ENCODE measurements at regions not wholly inside any gene's neighbourhood (a gene's known extent, or its start where the extent isn't known, plus 50 kb on each side); places are given as distances from the start of the nearest gene placed in this dataset.

GRCh38 chr16:64397945-64398508 lies 723.8 kb downstream of the CDH11 start:
- no peak overlapping the region for H3K27ac Mint-ChIP-seq
- ChIA-PET CTCF (no interaction called here), POLR2A (no interaction called here)
- no peaks in the 10 kb centered on the region for H3K4me1 Mint-ChIP-seq (ENCODE audit: low read depth)
- no peak overlapping the region for H3K4me3 Mint-ChIP-seq
- no peaks in the 10 kb centered on the region for H3K27me3 Mint-ChIP-seq
- H3K36me3 Mint-ChIP-seq: no peaks in the 10 kb centered on the region
- DNase-seq: no peak
- peaks cover 13% of the 10 kb centered on the region for H3K9me3 Mint-ChIP-seq
- intact Hi-C loops (cut with micrococcal nuclease): no loop called here

- DNase-seq: no peak
- no peaks in the 10 kb centered on the region for H3K36me3 Mint-ChIP-seq
- intact Hi-C loops (cut with micrococcal nuclease): no loop called here
- no peaks in the 10 kb centered on the region for H3K4me1 Mint-ChIP-seq (ENCODE audit: low read depth)
- H3K27ac Mint-ChIP-seq: no peak overlapping the region
- peaks cover 15% of the 10 kb centered on the region for H3K9me3 Mint-ChIP-seq
- H3K27me3 Mint-ChIP-seq: no peaks in the 10 kb centered on the region
- ChIA-PET CTCF (no interaction called here), POLR2A (no interaction called here)
- H3K4me3 Mint-ChIP-seq: no peak overlapping the region
Measured at GRCh38 chr16:64397042-64397441, 724.8 kb downstream of the CDH11 start.

GRCh38 chr16:64394061-64394460 lies 727.8 kb downstream of the CDH11 start:
- Mint-ChIP-seq H3K4me1 (ENCODE audit: low read depth) (no peaks in the 10 kb centered on the region), H3K4me3 (no peak overlapping the region), H3K9me3 (peaks cover 15% of the 10 kb centered on the region), H3K27ac (no peak overlapping the region), H3K27me3 (no peaks in the 10 kb centered on the region), H3K36me3 (no peaks in the 10 kb centered on the region)
- no peak for DNase-seq
- POLR2A ChIA-PET: no interaction called here
- intact Hi-C loops (cut with micrococcal nuclease): no loop called here
- CTCF ChIA-PET: no interaction called here

GRCh38 chr16:64392456-64392855 lies 729.4 kb downstream of the CDH11 start:
- no peak overlapping the region for H3K27ac Mint-ChIP-seq
- H3K4me1 Mint-ChIP-seq (ENCODE audit: low read depth): no peaks in the 10 kb centered on the region

GRCh38 chr16:64391063-64391600 lies 730.7 kb downstream of the CDH11 start:
- ChIA-PET CTCF (no interaction called here), POLR2A (no interaction called here)
- Mint-ChIP-seq H3K4me3 (no peak overlapping the region), H3K36me3 (peaks cover 2% of the 10 kb centered on the region), H3K9me3 (peaks cover 26% of the 10 kb centered on the region), H3K27me3 (no peaks in the 10 kb centered on the region), H3K27ac (no peak overlapping the region), H3K4me1 (ENCODE audit: low read depth) (no peaks in the 10 kb centered on the region)
- no peak for DNase-seq
- intact Hi-C loops (cut with micrococcal nuclease): no loop called here

More at GRCh38 chr16:64392456-64392855, 729.4 kb downstream of the CDH11 start:
- no peak for DNase-seq
- Mint-ChIP-seq H3K36me3 (peaks cover 2% of the 10 kb centered on the region), H3K27me3 (no peaks in the 10 kb centered on the region), H3K4me3 (no peak overlapping the region), H3K9me3 (peaks cover 23% of the 10 kb centered on the region)
- intact Hi-C loops (cut with micrococcal nuclease): no loop called here
- ChIA-PET POLR2A (no interaction called here), CTCF (no interaction called here)

- Mint-ChIP-seq H3K4me3 (no peak overlapping the region), H3K4me1 (ENCODE audit: low read depth) (no peaks in the 10 kb centered on the region), H3K36me3 (peaks cover 2% of the 10 kb centered on the region), H3K27me3 (no peaks in the 10 kb centered on the region), H3K27ac (no peak overlapping the region), H3K9me3 (peaks cover 27% of the 10 kb centered on the region)
- ChIA-PET POLR2A (no interaction called here), CTCF (no interaction called here)
- no peak for DNase-seq
- intact Hi-C loops (cut with micrococcal nuclease): no loop called here
Measured at GRCh38 chr16:64390102-64390501, 731.8 kb downstream of the CDH11 start.

GRCh38 chr16:64384636-64385035 lies 737.2 kb downstream of the CDH11 start:
- no peak overlapping the region for H3K27ac Mint-ChIP-seq

GRCh38 chr16:64381979-64382378 lies 739.9 kb downstream of the CDH11 start:
- H3K4me1 Mint-ChIP-seq (ENCODE audit: low read depth): no peaks in the 10 kb centered on the region
- intact Hi-C loops (cut with micrococcal nuclease): no loop called here
- POLR2A ChIA-PET: no interaction called here
- no peak overlapping the region for H3K27ac Mint-ChIP-seq
- H3K36me3 Mint-ChIP-seq: no peaks in the 10 kb centered on the region
- no peaks in the 10 kb centered on the region for H3K27me3 Mint-ChIP-seq
- DNase-seq: no peak
- peaks cover 27% of the 10 kb centered on the region for H3K9me3 Mint-ChIP-seq
- CTCF ChIA-PET: no interaction called here
- H3K4me3 Mint-ChIP-seq: no peak overlapping the region

More at GRCh38 chr16:64384636-64385035, 737.2 kb downstream of the CDH11 start:
- Mint-ChIP-seq H3K4me3 (no peak overlapping the region), H3K36me3 (peaks cover 2% of the 10 kb centered on the region), H3K4me1 (ENCODE audit: low read depth) (no peaks in the 10 kb centered on the region), H3K27me3 (no peaks in the 10 kb centered on the region), H3K9me3 (peaks cover 33% of the 10 kb centered on the region)
- intact Hi-C loops (cut with micrococcal nuclease): no loop called here
- CTCF ChIA-PET: no interaction called here
- DNase-seq: no peak
- POLR2A ChIA-PET: no interaction called here

GRCh38 chr16:64380751-64381150 lies 741.1 kb downstream of the CDH11 start:
- Mint-ChIP-seq H3K27me3 (no peaks in the 10 kb centered on the region), H3K27ac (no peak overlapping the region), H3K4me3 (no peak overlapping the region), H3K4me1 (ENCODE audit: low read depth) (no peaks in the 10 kb centered on the region), H3K36me3 (no peaks in the 10 kb centered on the region), H3K9me3 (peaks cover 25% of the 10 kb centered on the region)
- no peak for DNase-seq
- intact Hi-C loops (cut with micrococcal nuclease): no loop called here
- ChIA-PET CTCF (no interaction called here), POLR2A (no interaction called here)

- CTCF ChIA-PET: no interaction called here
Measured at GRCh38 chr16:64375391-64375980, 746.4 kb downstream of the CDH11 start.

GRCh38 chr16:64370112-64370511 lies 751.8 kb downstream of the CDH11 start:
- POLR2A ChIA-PET: no interaction called here
- Mint-ChIP-seq H3K9me3 (peaks cover 17% of the 10 kb centered on the region), H3K4me1 (ENCODE audit: low read depth) (no peaks in the 10 kb centered on the region), H3K27ac (no peak overlapping the region), H3K36me3 (no peaks in the 10 kb centered on the region), H3K27me3 (no peaks in the 10 kb centered on the region), H3K4me3 (no peak overlapping the region)
- CTCF ChIA-PET: no interaction called here
- no peak for DNase-seq
- intact Hi-C loops (cut with micrococcal nuclease): no loop called here

More at GRCh38 chr16:64375391-64375980, 746.4 kb downstream of the CDH11 start:
- DNase-seq: no peak
- Mint-ChIP-seq H3K4me1 (ENCODE audit: low read depth) (no peaks in the 10 kb centered on the region), H3K9me3 (peaks cover 19% of the 10 kb centered on the region), H3K36me3 (no peaks in the 10 kb centered on the region), H3K27ac (no peak overlapping the region), H3K4me3 (no peak overlapping the region), H3K27me3 (no peaks in the 10 kb centered on the region)
- POLR2A ChIA-PET: no interaction called here
- intact Hi-C loops (cut with micrococcal nuclease): no loop called here

- intact Hi-C loops (cut with micrococcal nuclease): no loop called here
- H3K36me3 Mint-ChIP-seq: no peaks in the 10 kb centered on the region
- H3K4me3 Mint-ChIP-seq: no peak overlapping the region
- ChIA-PET CTCF (no interaction called here), POLR2A (no interaction called here)
- no peak for DNase-seq
- peaks cover 15% of the 10 kb centered on the region for H3K9me3 Mint-ChIP-seq
- no peaks in the 10 kb centered on the region for H3K4me1 Mint-ChIP-seq (ENCODE audit: low read depth)
- H3K27me3 Mint-ChIP-seq: no peaks in the 10 kb centered on the region
- H3K27ac Mint-ChIP-seq: no peak overlapping the region
Measured at GRCh38 chr16:64365448-64365931, 756.4 kb downstream of the CDH11 start.

GRCh38 chr16:64364894-64365293 lies 757.0 kb downstream of the CDH11 start:
- CTCF ChIA-PET: no interaction called here
- no peaks in the 10 kb centered on the region for H3K36me3 Mint-ChIP-seq
- H3K27ac Mint-ChIP-seq: no peak overlapping the region
- H3K4me1 Mint-ChIP-seq (ENCODE audit: low read depth): no peaks in the 10 kb centered on the region
- POLR2A ChIA-PET: no interaction called here
- H3K27me3 Mint-ChIP-seq: no peaks in the 10 kb centered on the region
- intact Hi-C loops (cut with micrococcal nuclease): no loop called here
- DNase-seq: no peak
- H3K4me3 Mint-ChIP-seq: no peak overlapping the region
- peaks cover 14% of the 10 kb centered on the region for H3K9me3 Mint-ChIP-seq
